Amniotic epithelial cell (primary cell): ENCODE measurements at regions not wholly inside any gene's neighbourhood (a gene's known extent, or its start where the extent isn't known, plus 50 kb on each side); places are given as distances from the start of the nearest gene placed in this dataset.
A peak's percentile ranks its signal among the peaks of the same experiment; 100 is the strongest.
"Not testable (repeated sequence)": the region's sequence is repeated elsewhere in the genome, so short reads cannot be mapped to it uniquely, and the experiment has no call there.

Experiments used
- DNase-seq: peaks from one replicate; pipeline ENCODE4 v3.0.0-alpha.2; 2010; ENCODE audit warnings: low read depth

DNA sequence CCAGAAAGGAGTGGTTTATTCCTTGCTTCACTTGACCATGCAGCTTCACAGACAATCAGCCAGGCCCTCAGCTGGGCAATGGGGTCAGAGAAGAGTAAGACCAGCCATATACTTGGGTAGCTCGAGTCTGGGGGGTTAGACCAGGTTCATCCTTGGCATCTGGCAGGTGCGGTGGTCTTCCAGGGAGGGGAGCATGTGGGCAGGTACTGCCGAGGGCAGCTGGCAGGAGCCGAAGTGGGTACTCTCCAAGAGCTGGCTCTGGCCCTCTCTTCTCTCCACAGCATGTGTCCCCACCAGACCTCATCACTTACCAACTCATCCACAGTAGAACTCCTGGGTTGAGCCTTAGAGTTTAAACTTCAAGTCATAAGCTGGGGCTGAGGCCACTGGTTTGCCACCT is 156.8 kb downstream of the FOXD2 start:
- no peak for DNase-seq

DNA sequence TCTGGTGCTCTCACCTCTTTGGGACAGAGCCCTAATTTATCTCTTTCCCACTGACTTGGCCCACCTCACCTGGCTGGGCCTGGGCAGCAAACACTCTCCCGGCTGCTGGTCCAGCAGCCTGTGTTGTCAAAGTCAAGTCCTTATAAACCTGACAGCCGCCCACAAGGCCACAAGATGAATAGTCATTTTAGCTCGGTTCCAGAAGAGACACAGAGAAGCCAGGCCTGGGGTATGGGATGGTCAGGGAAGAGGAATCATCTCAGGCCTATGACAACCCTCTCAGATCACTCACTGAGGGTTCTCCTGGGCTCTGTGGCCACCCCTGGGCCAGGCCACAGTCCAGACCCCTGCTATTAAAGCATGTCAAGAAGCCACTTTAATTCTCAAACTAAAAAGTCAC is 158.5 kb downstream of the FOXD2 start:
- no peak for DNase-seq

DNA sequence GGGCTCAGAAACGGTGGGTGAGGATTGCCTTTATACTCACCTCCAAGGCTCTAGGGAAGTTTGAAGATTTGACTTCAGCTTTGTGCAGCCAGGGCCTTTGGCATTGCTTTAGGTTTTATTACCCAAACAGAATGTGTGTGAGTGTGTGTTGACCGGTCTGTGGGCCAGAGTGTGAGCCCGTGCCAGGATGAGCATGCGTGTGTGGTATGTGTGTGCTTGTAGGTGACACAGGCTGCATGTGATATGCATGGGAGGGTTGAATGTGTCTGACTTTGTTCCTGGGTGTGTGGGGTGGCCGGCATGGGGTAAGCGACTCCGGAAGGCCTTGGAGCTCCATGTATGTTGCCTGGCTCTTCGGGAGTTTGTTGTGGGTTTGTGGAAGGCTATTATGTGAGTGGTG is 160.5 kb downstream of the FOXD2 start:
- no peak for DNase-seq

DNA sequence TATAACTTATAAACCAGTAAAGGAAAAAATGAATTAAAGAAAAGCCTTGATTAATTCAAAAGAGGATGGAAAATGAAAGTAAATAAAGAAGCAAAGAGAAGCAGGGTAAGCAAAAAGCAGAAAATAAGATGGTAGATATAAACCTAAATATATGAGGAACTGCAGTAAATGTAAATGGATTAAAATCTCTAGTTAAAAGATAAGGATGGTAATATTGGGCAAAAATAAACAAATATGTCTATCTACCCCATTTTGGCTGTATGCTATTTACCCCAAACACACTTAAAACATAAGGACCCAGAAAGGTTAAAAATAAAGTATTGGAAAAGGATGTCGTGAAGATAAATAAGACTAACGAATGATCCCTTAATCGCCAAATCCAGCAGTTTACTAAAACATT is 161.9 kb downstream of the FOXD2 start:
- no peak for DNase-seq

DNA sequence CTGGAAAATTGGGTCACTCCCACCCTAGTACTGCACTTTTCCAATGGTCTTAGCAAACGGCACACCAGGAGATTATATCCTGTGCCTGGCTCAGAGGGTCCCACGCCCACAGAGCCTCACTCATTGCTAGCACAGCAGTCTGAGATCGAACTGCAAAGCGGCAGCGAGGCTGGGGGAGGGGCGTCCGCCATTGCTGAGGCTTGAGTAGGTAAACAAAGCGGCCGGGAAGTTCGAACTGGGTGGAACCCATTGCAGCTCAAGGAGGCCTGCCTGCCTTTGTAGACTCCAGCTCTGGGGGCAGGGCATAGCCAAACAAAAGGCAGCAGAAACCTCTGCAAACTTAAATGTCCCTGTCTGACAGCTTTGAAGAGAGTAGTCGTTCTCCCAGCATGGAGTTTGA is 164.6 kb downstream of the FOXD2 start:
- DNase-seq = not testable (repeated sequence)

DNA sequence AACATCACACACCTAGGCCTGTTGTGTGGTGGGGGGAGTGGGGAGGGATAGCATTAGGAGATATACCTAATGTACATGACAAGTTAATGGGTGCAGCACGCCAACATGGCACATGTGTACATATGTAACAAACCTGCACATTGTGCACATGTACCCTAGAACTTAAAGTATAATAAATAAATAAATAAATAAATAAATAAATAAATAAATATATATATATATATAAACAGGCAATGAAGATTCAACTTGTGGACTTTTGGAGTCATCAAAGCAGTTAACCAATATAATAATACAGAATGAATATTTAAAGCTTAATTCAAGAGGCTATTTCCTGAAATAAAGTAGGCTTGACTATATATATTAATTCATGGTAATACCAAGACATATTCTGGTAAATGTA is 167.0 kb downstream of the FOXD2 start:
- DNase-seq = not testable (repeated sequence)

DNA sequence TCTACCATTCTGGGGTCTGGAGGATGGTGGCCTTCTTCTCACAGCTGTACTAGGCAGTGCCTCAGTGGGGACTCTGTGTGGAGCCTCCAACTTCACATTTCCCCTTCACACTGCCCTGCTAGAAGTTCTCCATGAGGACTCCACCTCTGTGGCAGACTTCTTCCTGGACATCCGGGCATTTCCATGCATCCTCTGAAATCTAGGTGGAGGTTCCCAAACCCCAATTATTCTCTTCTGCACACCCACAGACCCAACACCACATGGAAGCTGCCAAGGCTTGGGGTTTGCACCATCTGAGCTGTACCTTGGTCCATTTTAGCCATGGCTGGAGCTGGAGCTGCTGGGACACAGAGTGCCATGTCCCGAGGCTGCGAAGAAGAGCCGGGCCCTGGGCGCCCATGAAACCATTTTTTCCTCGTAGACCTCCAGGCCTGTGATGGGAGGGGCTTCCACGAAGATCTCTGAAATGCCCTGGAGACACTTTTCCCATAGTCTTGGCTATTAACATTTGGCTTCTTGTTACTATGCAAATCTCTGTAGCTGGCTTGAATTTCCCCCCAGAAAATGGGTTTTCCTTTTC is 170.5 kb downstream of the FOXD2 start:
- DNase-seq = no peak

DNA sequence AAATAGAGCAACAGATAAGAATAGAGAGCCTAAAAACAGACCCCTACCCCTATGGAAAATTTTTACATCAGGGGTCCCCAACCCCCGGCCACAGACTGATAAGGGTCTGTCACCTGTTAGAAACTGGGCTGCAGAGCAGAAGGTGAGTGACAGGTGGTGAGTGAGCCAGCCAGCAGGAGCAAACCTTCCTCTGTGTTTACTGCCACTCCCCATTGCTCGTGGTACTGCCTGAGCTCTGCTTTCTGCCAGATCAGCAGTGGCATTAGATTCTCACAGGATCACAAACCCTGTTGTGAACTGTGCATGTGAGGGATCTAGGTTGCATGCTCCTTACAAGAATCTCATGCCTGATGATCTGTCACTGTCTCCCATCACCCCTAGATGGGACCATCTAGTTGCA is 174.1 kb downstream of the FOXD2 start:
- no peak for DNase-seq

DNA sequence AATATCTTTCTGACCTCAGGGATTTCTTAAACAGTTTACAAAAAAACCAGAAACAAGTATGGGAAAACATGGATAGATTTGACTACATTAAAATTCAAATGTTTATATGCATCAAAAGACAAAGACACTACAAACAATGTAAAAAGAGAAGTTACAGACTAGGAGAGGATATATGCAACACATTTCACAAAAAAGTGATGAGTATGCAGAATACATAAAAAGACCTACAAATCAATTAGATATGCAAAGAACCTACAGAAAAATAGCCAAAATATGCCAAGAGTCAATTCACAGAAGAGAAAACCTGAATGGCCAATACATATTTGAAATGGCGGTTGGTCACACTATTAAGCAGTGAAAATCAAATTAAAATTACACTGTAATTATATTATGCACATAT is 175.0 kb downstream of the FOXD2 start:
- no peak for DNase-seq

DNA sequence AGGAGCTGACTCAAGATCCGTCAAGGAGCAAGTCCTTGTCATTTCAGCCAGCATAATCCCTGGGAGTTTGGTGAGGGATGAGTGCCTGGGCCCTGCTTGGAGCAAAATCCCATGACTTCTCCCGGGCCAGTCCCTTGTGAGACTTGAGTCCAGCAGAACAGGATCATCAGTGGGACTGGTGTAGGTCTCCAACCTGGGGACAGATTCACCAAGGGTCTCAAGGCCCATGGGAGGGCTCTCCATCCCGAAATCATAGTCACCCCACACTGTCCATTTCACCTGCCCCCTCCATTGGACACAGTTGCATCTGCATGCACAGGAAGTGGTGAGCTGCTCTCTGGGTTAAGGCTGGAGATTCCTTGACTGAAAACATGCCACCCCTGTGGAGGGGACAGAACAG is 178.2 kb downstream of the FOXD2 start:
- no peak for DNase-seq

DNA sequence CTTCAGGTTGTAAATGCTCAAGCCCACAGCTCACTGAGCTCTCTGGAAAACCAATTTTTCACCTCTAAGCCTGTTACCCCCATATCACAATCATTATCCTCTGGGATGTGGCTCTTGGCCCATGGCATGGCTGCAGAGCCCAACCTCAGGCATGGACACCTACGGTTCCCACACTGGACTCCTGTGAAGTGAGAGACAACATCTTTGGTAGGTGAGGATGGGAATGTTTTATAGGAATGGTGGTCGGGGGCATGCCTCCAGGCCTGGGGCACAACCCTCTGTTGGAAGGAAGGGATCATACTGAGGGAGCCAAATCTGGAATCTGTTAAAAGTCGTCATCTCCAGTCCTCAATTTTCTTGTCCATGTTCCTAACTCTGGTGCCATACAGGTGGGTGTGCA is 179.1 kb downstream of the FOXD2 start:
- no peak for DNase-seq

DNA sequence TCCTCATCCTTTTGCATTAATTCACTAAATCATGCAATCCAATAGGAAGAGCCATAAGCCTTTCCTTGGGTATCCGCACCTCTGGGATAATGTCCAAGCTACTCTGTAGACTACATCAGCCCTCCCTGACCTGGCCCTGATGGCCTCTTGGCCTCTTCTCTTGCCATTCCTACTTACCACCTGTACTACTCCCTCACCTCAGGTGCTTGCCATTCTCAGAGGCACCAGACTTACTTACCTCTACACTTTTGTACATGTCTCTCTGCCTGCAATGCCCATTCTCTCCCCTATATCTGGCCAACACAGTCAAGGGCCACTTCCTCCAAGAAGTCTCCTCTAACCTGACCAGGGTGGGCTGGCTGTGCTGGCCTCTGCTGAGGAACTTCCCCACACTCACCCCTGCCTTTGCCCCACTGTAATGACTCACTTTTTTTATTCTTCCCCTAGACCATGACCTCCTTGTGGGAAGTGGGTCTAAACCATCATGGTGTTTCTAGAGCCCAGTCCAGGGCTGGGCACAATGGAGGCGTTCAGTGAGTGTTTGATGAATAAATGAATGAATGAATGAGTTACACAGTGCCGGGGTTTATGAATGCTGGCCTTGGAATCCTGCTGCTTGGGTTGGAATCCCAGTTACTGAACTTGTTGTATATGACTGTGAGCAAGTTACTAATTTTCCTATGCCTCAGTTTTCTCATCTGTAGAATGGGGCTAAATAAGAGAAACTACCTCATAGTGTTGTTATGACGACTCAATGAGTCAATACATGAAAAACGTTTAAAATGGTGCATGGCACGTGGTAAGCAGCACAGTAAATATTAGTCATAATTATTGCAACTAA is 179.8 kb downstream of the FOXD2 start:
- DNase-seq = no peak

DNA sequence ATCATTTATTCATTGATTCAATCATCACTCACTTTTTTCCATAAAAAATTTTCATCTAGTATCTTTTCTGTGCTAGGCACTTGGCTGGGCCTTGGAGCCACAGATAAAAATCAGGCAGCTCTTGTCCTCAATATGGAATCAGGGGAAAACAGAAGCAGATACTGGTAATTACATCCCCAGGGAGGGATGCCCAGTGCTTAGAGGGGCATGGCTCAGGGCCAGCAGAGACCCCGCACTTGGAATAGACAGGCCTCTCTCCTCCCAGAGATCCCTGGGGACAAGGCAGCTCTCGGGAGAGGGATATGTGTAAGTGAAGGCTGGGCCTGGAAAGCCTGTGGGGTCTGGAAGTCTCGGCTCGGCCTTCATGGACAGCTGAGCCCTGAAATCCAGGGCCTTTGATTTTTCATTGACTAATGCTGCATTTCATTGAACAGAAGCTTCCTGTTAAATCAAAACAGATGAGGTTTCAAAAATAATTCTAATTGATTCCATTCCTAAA is 180.4 kb downstream of the FOXD2 start:
- DNase-seq = no peak

DNA sequence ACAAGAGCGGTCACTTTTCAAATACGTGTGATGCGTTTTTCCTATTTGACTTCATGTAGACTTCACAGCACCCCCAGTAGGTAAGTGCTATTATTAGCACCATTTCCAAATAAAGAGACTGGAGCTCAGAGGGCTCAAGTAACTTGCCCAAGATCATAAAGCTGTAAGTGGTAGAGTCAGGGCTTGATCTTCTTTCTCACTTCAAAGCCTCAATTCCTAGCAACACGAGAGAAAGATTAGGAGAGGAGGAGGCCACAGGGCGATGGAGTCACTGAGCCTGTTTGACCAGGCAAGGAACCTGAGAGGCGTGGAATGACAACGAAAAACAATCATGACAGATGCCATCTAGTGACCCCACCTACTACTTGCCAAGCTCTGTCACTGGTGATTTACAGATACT is 181.0 kb downstream of the FOXD2 start:
- no peak for DNase-seq

DNA sequence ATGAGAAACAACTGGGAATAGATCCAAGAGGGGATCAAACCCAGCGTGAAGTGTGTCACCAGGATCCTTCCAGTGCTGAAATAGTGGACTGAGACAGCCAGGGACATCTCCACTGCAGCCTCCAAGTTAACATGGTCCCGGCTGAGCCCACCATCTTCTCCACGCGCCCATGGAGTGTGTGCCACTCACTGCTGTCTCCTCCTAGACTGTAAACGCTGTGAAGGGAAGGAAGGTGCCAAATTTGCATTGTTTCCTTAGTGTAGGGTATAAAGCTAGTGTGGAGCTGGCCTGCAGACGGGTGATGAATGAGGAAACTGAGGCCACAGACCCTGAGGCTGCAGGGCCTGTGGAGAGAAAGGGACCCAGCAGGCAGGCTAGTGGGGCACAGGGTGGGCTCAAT is 183.6 kb downstream of the FOXD2 start:
- no peak for DNase-seq

DNA sequence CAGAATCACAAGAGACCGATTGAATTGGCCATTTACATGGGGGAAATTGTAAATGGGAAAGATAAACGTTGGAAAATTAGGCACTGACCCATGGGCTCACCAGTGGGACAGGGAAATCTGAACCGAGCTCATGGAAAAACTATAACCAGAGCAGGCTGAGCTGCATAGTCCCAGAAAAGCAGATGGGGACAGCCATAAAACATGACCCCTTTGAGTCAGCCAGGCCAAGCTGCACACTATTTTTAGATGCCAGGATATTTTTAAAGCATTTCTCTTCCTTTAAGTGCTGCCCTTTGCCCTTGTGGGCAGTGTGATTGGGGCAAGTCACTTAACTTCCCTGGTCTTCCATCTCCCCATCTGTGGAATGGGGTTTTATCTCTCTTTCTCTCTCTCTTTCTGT is 184.1 kb downstream of the FOXD2 start:
- DNase-seq = no peak

DNA sequence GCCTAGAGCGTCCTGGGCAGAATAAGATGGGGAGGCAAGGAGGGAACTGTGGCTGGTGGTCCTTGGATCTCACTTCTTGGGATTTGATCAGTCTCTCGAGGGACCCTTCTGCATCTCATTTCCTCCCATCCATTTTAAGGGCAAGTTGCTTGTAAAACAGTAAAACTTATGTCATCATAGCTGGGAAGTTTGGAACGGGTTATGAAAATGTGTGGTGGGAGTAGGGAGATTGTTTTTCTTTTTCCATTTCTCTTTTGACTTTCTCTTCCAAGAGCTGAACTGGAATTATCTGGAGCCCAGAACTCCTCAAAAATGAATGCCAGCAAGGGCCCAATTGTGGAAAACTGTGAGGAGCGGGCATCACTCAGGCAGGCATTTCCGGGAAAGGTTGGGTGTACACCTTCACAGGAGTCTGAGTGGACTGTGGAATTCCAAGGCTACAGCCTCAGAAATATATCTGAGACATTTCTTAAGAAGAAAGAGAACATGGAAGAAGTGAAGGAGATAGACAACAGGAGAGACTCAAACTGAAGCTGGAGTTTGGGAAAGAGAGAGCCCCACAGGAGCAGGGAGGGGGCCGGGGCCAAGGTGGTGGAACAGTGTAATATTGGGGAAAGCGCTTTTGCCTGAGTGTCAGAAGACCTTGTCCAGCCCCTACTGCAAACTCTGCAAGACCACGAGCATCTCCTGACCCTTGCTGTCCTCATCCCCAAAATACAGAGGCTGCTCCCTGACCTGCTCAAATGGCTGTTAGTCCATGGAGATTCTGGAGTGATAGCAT is 185.1 kb downstream of the FOXD2 start:
- DNase-seq = no peak

DNA sequence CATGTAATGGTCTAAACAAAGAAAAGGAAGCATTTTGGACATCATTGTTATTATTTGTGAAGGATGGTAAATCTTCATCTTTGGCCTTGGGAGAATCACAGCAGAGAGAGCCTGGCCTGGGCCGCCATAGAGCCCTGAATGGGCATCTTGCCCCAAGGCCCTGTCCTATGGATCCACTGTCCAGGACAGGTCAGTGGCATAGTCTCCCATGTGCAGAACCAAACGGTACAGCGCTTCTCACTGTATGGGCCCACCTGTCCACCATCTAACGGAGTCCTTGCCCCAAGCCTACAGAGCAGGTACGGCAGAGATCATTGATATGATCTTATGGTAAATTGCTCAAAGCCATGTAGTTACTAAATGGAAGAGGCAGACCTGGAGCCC is 185.7 kb downstream of the FOXD2 start:
- DNase-seq = no peak

DNA sequence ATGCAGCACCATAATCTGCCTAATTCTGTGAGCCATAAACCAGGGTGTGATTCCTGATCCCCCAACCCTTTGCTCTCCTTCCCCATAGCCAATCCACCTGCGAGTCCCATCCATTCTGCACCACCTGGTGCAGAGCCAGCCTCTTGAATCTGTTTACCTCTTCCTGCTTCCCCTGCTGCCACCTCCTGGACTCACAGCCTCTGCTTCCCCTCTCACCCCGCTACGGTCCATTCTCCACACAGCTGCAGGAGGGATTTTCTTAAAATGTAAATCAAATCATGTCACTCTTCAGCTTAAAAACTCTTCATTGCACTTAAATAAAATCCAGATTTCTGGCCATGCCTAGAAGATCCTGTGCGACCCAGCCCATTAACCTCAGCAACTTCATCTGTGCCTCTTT is 186.7 kb downstream of the FOXD2 start:
- DNase-seq = peak; percentile 2

DNA sequence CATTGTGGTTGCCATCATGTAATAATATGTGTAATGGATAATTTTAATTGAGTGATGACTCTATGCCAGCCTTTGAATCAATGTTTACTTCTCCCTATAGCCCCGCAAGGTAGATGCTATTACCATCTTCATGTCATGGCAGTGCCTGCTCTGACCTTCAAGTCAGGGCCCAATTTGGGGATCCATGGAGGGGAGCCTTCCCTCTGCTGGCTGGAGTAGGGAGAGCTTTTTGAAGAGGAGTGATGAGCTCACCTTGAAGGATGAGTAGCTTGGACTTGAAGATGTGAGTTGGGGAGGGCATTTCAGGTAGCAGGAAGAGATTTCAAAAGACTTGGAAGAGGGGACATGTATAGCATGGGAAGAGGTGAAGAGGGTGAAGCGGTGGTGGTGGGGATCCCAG is 189.2 kb downstream of the FOXD2 start:
- no peak for DNase-seq

DNA sequence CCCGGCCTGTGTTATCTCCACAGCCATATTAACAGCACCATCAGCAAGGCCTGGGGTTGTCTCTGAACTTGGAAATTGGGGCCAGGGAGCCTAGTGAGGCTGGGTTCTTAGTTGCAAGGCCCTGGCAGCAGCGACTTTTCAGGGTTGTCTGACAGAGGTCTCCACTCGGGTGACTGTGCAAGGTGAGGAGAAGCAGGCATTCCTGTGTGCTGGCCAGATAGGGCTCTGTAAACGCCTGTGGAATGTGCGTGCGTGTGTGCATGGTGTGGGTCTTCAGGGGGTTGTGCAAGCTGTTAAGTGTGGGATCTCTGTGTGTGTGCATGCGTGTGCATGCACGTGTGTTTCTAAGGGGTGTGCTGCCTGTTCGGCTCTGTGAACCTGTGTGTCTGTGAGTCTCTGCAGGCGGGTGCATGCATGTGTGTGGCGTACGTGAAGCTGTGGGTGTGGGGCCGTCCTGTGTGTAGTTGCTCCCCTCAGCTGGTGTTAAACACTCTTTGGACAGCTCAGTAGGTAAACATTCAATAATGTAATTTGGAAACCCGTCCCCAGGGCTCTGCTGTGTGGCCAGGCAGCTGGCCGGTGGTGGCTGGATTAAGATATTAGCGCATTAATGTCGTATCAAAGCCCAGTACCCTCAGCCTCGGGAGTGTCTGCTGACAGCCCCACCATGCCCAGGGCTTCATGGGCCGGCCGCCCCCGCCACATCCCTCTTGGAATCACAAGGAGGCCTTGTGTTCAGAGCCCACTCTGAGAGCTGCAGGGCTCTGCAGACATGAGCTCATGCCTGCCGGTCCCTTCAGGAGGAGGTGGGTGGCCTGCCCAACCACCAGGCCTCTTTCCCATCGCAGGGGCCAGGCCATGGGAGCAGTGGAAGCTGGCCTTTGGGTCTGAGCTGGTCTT is 189.9 kb downstream of the FOXD2 start:
- DNase-seq = no peak

DNA sequence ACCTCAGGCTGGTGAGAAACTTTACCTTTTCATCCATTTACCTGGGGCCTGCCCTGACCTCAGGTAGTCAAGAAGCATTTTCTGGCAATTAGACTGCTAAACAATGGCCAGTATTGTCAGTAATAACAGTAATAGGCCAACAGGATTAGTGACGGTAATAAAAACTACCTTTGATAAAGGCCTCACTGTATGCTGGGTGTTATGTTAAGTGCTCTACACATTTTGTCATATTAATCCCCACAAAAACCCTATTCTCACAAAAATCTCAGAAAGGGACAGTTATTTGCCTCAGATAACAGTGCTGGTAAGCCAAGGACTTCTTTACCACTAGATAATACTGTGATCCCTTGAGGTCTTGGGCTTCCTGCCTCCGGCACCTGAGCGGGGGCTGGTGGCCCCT is 191.4 kb downstream of the FOXD2 start:
- no peak for DNase-seq
